ENCODE measurements at regions not wholly inside any gene's neighbourhood (a gene's known extent, or its start where the extent isn't known, plus 50 kb on each side); places are given as distances from the start of the nearest gene placed in this dataset.
"Not testable (repeated sequence)": the region's sequence is repeated elsewhere in the genome, so short reads cannot be mapped to it uniquely, and the experiment has no call there.

GRCh38 chr13:75993241-75993640 is 357.1 kb downstream of the LMO7 start:
- DNase-seq: no peak
- in situ Hi-C loops (cut with MboI; ENCODE audit: low pct_unique_long_range_greater_than_20kb, low sequenced_read_pairs): no loop called here

DNA sequence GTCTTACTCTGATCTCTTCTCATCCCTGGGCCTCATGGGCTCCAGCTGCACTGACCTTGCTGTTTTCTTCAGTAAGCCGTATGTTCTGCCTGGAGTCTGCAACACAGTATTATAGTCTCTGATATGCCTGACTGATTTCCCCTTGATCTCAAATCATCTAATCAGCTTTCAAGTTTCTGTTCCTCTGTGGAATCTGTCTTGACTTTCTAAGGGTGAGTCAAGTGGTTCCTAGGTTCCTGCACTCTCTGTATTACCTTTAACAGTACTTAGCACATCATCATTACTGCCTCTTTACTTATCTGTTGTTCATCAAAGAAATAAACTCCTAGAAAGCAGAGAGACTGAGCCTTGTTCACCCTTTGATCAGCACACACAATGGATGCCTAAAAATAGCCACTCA is 350.7 kb downstream of the LMO7 start:
- DNase-seq: no peak
- in situ Hi-C loops (cut with MboI; ENCODE audit: low pct_unique_long_range_greater_than_20kb, low sequenced_read_pairs): no loop called here

DNA sequence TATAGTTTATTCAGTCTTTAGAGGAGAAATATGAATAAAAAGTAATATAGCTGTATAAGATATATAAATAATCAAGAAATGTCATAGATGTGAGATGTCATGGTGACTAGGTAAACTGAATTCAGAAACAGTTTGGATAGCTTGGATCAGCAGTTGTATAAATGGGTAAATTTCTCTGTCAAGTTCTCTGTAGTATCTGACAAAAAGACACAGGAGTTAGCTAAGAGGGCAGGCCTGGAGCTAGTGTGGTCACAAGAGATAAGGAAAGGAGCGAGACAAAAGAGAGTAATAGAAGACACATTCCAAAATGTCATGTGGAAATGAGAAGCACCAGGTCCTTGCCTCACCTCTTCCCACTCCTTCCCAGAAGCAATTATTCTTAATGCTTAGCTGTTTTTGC is 349.0 kb downstream of the LMO7 start:
- DNase-seq: no peak
- in situ Hi-C loops (cut with MboI; ENCODE audit: low pct_unique_long_range_greater_than_20kb, low sequenced_read_pairs): no loop called here

- in situ Hi-C loops (cut with MboI; ENCODE audit: low pct_unique_long_range_greater_than_20kb, low sequenced_read_pairs): no loop called here
These were observed 342.7 kb downstream of the LMO7 start for GRCh38 chr13:75978818-75979217.

GRCh38 chr13:75968103-75968838 is 332.1 kb downstream of the LMO7 start:
- in situ Hi-C loops (cut with MboI; ENCODE audit: low pct_unique_long_range_greater_than_20kb, low sequenced_read_pairs): no loop called here
- no peak for DNase-seq

More at GRCh38 chr13:75978818-75979217, 342.7 kb downstream of the LMO7 start:
- DNase-seq: no peak

GRCh38 chr13:75963302-75963701 is 327.2 kb downstream of the LMO7 start:
- in situ Hi-C loops (cut with MboI; ENCODE audit: low pct_unique_long_range_greater_than_20kb, low sequenced_read_pairs): no loop called here
- no peak for DNase-seq

DNA sequence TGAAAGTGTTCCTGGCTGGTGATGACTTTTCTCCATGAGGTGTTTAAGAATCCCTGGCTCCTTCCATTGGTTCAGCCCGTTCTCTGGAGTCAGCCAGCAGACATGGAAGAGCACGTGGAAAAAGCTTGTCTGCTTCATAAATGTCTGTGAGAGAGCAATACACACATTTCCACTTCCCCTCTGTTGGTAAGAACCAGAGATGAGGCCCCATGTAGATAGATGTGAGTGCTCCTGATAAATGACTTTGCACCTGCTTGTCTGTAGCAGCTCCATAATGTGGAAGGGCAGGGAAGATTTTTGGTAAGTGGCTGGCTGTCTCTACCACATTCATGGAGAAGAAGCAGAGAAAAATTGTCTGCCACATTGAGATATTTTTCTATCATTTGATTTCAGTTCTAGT is 325.8 kb downstream of the LMO7 start:
- no peak for DNase-seq
- in situ Hi-C loops (cut with MboI; ENCODE audit: low pct_unique_long_range_greater_than_20kb, low sequenced_read_pairs): no loop called here

GRCh38 chr13:75960538-75960994 is 324.4 kb downstream of the LMO7 start:
- DNase-seq: no peak

DNA sequence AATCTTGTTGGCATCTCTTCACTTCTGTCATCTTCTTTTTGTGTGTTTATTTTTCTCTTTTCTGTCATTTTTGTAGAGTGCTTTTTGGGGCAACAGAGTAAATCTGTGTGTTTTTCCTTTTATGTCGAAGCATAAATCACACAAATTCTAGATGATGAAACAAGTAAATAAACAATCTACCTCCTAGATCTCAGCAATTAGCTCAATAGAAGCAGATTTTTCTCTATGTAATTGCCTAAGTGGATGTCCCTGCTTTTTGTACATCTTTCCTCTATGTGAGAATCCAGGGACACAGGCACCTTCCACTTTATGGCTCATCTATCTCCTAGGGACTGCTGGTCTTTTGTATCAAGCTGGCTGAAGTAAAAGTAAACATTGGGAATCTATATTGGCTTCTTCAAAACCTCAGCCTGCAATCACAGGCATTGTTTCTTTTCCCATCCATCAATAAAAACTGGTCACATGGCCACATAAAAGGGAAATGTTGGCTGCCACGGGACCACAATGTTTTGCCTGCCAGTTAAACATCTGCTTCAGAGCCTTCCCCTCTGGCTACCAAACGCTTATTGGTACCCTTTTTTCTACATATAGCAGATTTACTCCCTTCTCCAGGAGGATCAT is 323.8 kb downstream of the LMO7 start:
- no peak for DNase-seq
- in situ Hi-C loops (cut with MboI; ENCODE audit: low pct_unique_long_range_greater_than_20kb, low sequenced_read_pairs): no loop called here

More at GRCh38 chr13:75960538-75960994, 324.4 kb downstream of the LMO7 start:
- in situ Hi-C loops (cut with MboI; ENCODE audit: low pct_unique_long_range_greater_than_20kb, low sequenced_read_pairs): no loop called here

- DNase-seq; in situ Hi-C loops (cut with MboI; ENCODE audit: low pct_unique_long_range_greater_than_20kb, low sequenced_read_pairs): not testable (repeated sequence)
These were observed 317.5 kb downstream of the LMO7 start for GRCh38 chr13:75953589-75953988.

DNA sequence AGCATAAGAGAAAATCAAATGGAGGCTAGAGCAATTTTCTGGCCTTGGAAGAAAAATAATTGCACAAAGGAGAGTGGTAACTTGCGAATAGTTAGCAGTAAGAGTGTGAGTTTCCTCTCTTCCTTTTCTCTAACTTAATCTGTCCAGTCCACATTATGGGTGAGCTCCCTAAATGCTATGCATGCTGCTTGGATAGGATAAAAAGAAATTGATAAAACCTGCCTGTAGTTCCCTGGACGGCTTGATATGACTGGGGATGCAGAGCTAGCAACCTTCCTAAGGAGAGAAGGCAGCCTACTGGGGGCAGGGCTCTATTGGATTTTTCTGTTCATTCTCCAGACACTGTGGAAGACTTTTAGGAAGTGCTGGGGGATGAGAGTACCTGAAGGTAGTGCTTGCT is 311.3 kb downstream of the LMO7 start:
- in situ Hi-C loops (cut with MboI; ENCODE audit: low pct_unique_long_range_greater_than_20kb, low sequenced_read_pairs): no loop called here
- DNase-seq: no peak

DNA sequence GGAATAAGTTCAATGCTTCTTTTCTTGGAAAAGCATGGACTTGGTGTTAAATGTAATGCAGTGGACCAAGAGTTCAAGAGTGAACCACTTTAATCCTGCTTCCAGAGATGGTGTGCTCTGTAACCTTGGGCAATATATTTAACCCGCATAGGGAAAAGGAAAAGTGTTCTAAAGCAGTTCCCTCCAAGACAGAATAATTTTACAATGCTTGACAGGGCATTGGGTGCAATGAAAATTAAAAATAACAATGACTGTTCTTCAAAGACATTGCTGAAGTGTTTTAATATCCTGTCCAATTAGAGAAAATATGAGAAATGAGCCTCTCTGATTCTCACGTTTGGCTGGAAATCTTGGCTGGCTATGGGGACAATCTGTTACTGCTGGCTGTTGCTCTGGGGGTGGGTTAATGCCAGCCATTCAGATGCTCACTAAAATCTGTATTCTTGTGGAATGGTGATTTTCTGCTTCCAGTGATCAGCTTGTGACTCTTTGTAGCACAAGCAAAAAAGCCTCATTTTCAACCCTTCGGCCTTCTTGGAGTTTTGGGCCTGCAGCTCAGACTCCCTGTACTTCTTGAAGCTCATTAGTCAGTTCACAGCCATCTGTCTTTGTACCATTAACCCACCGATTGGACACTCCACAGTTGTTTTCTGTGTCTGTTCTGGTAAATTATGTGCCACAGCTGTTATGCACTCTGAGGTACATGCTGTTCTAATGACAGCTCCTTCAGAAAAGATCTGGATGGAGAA is 310.6 kb downstream of the LMO7 start:
- no peak for DNase-seq
- in situ Hi-C loops (cut with MboI; ENCODE audit: low pct_unique_long_range_greater_than_20kb, low sequenced_read_pairs): no loop called here

DNA sequence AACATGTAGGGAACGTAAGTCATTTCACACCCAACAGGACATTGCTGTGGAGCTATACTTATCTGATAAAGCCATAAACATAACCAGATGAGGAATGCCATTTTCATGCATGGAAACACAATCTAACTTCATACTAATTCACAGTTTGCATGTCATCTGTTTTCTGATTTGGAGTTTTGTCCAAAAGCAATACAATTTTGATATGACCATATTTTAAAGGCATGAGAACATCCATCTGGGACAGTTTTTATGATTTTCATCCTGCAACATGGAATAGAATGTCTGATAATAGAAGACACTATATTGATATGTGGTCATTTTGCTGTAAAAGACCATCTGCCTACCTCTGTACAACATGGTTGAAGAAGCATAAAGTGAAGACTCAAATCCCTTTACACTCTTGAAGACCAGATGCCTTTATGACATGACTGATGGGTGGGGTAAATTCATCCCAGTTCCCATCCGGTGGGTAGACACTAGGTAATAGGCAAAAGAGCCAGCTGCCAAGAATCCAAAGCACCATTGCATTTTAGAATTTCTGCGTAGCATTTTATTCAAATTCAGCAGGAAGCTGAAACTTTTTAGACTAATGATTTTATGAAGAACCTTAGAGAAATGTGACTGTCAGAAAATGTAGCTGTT is 309.8 kb downstream of the LMO7 start:
- DNase-seq: no peak

DNA sequence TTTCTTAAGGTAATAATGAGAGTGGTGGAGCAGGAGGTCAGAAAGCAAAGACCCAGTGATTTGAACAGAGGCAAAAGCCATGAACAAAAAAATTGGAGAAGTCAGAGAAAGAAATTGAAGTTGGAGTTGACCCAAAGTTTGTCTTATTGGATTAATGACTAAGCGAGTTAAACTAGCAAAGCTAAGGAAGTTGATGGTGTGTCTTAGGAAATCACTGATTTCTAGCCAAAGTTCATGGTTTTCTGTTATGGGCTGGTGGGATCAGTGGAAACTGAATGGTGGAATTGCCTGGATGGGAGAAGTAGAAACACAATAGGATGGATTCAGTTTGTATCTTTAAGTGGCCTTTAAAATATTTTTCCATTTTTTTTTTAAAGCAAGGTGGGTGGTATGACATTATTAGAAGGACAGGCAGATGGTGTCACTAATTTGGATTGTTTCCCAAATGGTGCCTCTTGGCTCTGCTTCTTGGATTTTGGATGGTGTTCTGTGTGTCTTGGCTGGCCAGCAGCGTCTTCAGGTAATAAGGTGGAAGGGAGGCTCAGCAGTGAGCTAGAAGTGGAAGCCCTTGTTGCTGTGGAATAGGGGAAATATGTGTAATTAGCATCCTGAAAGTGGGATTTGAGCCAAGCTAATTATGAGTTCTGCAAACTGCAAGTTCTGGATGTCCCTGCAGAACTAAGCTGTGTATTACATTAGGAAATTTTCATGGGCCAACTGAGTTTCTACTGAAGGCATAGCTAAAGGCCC is 302.9 kb downstream of the LMO7 start:
- no peak for DNase-seq
- in situ Hi-C loops (cut with MboI; ENCODE audit: low pct_unique_long_range_greater_than_20kb, low sequenced_read_pairs): no loop called here

More for the DNA sequence above, 309.8 kb downstream of the LMO7 start:
- in situ Hi-C loops (cut with MboI; ENCODE audit: low pct_unique_long_range_greater_than_20kb, low sequenced_read_pairs): no loop called here

- in situ Hi-C loops (cut with MboI; ENCODE audit: low pct_unique_long_range_greater_than_20kb, low sequenced_read_pairs): no loop called here
- no peak for DNase-seq
These were observed 300.7 kb downstream of the LMO7 start for GRCh38 chr13:75936791-75937190.

DNA sequence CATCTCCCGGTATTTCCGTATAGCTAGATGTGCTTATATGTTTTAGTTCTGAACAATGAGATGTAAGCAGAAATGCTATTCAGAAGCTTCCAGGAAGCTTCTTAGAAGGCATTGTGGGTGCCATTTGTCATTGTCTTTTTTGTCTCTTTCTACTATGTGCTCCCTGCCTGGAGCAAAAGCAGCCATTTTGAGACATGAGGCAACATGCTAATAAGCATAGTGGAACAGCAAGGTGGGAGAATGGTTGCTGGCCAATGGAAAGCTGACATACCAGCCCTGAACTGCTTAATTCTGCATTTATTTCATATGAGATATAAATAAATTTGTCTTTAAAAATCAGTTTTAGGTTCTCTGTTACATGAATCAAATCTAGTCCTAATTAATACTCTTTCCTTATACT is 299.7 kb downstream of the LMO7 start:
- in situ Hi-C loops (cut with MboI; ENCODE audit: low pct_unique_long_range_greater_than_20kb, low sequenced_read_pairs): no loop called here
- DNase-seq: no peak

GRCh38 chr13:75934889-75935288 is 298.8 kb downstream of the LMO7 start:
- in situ Hi-C loops (cut with MboI; ENCODE audit: low pct_unique_long_range_greater_than_20kb, low sequenced_read_pairs): no loop called here
- DNase-seq: no peak

DNA sequence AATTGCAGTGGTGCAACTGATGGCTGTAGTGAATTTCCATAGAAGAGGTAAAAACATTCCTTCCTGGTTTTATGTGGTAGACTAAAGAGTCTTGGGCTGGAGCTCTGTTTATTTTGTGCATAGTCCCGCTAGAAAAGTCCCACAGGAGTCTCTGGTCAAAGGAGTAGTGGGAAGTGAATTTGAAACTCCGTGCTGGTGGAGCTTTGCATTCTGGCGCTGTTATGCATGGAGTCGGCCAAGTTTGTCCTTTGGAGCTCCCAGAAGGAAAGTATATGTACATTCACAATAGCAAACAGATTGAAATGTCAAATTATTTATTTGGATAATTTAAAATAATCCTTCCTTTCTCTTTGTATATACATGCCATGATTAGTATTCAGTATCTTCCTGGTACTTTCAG is 296.5 kb downstream of the LMO7 start:
- in situ Hi-C loops (cut with MboI; ENCODE audit: low pct_unique_long_range_greater_than_20kb, low sequenced_read_pairs): no loop called here

GRCh38 chr13:75931116-75931515 is 295.0 kb downstream of the LMO7 start:
- no peak for DNase-seq
- in situ Hi-C loops (cut with MboI; ENCODE audit: low pct_unique_long_range_greater_than_20kb, low sequenced_read_pairs): no loop called here

More for the DNA sequence above, 296.5 kb downstream of the LMO7 start:
- DNase-seq: no peak
